ENCODE measurements at regions not wholly inside any gene's neighbourhood (a gene's known extent, or its start where the extent isn't known, plus 50 kb on each side); places are given as distances from the start of the nearest gene placed in this dataset.
"Not testable (repeated sequence)": the region's sequence is repeated elsewhere in the genome, so short reads cannot be mapped to it uniquely, and the experiment has no call there.

DNA sequence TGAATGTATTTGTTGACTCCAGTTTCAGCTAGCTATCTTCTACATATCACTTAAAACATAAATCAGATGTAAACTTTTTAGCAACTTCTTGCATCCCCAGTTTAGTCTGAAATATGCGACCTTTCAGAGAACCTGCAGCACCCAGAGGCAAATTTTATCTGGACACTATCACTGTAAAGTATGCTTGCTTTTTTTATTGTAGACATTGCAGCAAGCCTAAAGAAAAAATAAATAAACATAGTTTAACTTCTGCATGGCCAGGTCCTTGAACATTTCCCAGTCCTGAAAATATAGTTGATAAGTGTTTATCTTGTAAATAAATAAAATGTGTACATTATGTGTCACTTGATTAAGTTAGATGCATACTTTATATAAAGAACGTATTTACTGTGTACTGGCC is 1829.4 kb downstream of the PCDH9 start:
- no peak for DNase-seq (ENCODE audit: low read depth, low spot score)

DNA sequence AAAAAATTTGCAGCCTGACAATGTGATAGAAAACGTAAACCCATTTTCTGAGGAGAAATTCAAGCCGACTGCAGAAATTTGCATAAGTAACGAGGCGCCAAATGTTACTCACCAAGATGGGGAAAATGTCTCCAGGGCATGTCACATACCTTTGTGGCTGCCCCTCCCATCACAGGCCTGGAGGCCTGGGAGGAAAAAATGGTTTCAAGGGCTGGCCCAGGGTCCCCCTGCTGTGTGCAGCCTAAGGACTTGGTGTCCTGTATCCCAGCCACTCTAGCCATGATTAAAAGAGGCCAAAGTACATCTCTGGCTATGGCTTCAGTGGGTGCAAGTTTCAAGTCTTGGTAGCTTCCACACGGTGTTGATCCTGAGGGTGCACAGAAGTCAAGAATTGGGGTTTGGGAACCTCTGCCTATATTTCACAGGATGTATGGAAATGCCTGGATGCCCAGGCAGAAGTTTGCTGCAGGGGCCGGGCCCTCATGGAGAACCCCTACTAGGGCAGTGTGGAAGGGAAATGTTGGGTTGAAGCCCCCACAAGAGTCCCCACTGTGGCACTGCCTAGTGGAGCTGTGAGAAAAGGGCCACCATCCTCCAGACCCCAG is 1842.3 kb downstream of the PCDH9 start:
- no peak for DNase-seq (ENCODE audit: low read depth, low spot score)

DNA sequence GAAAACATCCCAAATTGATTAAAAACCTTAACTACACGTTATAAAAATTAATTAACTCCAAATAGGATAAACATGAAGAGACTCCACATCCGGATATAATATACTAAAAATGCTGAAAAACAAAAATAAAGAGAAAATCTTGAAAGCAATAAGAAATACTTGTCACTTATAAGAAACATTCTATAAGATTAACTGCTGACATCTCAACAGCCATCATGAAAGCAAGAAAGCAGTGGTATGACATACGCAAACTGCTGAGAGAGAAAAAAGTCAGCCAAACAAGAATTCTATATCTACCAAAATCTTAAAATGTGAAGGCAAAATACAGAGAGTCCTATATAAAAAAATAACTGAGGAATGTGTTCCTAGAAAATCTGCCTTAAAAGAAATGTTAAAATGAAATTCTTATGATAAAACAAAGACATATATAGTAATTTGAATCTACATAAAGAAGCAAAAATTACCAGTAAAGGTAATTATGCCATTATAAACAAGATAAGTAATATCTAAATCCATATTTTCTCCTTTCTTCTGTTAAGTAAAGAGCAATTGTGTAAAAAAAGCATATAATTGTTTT is 1851.1 kb downstream of the PCDH9 start:
- DNase-seq (ENCODE audit: low read depth, low spot score), result no peak

DNA sequence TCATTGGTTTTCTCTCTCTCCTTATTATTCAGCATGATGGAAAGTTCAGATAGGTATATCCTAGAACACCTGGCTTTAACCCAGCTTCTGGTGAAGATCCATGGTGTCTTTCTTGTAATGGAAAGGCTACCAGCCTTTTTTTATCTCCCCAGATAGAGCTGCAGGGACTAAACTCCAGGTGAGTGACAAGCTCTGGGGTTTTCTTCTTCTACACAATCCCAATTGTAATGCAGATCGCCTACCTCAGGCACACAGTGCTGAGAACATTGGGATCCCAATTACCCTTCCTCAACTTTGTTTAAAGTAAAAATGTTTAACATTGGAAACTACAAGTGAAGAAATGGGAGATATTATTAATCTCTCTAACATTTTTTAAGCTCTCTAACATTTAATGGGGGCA is 1851.7 kb downstream of the PCDH9 start:
- DNase-seq (ENCODE audit: low read depth, low spot score), result no peak

DNA sequence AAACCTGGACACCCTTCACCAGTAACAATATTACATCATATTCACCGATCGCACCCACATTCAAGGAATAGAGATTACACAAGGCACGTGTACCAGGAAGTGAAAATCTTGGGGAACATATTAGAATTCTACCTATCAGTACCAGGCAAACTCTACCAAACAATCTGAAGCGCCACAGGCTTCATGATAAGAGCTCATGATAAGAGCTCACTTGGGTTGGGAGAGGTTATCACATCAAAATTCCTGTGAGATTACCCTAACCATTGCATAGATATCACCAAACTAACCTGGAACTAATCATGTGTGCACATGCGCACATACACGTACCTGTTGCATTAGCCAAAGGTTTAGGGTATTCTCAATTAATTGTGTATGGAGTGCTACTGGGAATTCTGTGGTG is 1861.3 kb downstream of the PCDH9 start:
- DNase-seq (ENCODE audit: low read depth, low spot score), result no peak

DNA sequence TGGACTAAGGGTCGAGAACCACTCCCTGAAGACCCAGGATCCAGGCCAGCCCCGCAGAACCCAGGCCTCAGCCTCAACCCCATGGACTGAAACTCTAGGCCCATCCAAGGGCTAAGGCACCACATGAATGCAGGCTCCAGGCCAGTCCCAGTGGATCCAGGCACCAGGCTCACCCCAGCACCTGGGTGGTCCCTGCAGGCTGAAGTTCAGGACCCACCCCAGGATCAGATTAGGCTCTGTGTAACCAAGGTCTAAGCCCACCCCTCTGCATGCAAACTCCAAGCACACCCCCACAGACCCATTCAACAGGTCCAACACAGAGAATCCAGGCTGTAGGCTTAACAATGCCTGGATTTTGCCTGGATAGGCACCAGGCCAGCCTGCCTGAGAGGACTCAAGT is 1876.2 kb downstream of the PCDH9 start:
- no peak for DNase-seq (ENCODE audit: low read depth, low spot score)

DNA sequence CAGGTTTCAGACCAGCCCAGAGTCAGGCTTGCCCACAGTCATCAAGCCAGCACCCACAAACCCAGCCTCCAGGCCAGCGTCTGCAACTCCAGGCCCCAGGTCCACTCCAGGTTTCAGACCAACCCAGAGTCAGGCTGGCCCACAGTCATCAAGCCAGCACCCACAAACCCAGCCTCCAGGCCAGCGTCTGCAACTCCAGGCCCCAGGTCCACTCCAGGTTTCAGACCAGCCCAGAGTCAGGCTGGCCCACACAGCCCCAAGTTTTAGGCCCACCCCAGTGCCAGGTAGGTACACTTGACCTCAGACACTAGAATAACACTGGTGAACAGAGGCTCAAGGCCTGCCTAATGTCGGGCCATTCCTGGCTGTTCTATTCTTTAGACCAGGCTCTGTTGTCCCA is 1877.0 kb downstream of the PCDH9 start:
- DNase-seq (ENCODE audit: low read depth, low spot score), result not testable (repeated sequence)

DNA sequence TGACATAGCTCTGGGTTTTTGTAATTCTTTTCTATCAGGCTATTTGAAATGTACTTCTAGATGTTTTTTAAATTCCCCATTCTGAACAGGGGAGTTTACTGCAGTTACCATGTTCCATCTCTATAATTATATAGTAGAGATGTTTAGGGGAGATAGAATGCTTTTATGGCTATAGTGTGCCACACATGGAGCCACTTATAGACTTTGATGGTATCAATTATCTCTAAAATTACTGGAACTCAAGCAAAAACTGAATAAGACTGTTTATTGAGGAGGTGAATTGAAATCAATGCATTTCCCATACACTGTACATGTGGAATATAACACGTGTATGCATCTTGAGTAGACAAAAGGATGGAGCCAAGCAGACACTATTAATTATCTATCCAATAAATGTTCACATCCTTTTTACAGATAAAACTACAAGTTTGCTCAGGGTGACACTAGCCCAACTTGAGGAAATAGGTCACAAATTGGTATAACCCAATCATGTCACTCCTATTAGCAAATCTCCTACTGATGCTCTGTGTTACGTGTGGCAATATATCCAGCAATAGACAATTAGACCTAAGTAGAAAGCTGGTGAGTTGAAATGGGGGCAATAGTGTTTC is 1882.6 kb downstream of the PCDH9 start:
- no peak for DNase-seq (ENCODE audit: low read depth, low spot score)

DNA sequence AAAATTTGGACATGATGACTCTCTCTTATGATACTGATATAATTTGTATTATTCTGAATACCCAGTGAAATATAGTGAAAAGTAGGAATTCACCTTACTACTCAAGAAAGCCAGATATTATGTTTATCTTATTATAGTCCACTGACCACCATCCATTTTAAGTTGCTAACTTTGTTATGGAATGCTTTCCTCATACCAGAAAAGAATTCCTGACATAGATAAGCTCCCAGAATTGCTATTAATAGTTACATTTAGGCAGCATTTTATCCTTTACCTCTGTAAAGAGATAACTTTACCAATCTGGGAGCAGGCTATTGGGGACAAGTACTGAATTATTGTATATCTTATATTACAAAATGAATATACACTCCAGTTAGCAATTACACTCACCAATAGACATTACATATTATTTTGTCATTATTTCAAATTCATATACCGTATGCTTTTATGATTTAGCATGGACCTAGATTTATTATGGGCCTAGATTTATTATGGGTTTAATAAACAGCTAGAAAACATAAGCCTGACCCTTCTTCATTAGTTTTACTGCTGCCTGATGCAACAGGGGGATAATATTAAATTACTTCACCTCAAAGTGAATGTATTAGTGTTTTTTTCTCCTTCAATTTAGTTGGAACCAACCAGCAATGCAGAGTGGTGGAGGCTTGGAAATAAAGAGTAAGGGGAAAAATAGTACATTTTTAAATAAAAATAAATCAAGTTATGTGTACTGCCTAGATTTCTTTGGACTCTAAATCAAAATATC is 1886.1 kb downstream of the PCDH9 start:
- no peak for DNase-seq (ENCODE audit: low read depth, low spot score)

DNA sequence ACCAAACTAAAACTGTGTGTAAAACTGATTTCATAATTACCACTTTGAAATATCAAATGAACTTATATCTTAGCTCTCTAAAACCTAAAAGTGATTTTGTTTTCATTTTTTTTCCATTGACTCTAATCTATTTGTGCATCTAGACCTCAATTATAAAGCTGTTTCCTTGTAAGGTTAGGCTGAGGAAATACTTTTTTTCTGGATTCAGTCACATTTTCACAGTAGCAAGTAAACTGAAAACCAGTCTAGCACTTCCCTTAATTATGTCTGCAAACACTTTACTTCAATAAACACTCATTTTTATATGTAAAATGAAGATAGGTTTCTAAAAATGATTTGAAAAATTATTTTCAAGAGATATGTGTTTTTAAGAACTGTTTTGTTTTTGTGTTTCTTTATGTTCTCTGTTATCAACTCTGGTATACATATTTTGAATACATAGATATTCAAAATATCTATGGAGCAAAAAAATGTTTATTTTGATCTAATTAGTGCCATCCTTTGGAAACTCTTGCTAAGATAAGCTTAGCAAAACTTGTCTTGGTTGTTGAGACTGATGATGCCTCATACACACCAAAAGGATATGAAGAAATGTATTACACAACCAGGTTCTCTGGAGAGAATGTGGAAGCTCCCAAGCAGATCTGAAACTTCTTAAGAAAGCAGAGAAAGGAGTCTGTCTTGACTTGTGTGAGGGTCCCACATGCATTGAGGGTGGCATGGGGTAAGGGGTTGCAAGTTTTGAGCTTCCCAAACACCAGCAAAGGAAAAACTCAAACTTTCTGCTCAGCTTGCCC is 1887.4 kb downstream of the PCDH9 start:
- DNase-seq (ENCODE audit: low read depth, low spot score), result no peak

DNA sequence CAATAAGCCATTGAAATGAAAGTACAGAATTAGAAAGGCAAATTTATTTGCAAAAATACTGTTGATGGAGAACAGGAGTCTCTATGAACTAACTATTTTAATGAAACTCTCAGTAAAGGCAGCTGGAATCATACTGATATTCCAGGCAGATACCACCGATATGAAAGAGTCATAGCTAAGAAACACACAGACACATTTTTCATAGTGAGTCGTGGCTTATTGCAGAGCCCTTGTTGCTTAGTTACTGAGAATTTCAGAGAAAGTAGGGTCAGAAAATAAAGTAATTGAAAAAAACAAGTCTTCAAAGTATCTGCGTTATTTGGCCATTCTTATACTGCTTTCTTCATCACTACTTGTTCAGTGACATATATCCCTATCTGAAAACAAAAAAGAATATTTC is 1890.9 kb downstream of the PCDH9 start:
- DNase-seq (ENCODE audit: low read depth, low spot score), result no peak

DNA sequence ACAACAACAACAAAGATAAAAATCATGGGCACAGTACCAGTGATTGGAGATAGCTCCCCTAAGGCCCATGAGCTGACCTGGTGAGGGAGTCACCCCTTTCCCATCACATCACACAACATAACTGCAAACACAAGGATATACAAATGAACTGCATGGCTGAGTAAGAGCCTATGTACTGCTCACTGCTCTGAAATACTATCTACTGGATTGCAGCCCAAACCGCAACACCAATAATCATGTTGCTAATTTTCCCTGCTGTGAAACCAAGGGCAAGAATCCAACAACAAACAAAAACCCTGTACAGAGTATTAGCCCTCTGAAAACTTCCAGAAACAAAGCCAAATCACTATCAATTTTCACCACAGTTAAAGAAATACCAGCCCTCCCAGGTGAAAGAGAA is 1893.2 kb downstream of the PCDH9 start:
- DNase-seq (ENCODE audit: low read depth, low spot score), result peak; percentile 78

DNA sequence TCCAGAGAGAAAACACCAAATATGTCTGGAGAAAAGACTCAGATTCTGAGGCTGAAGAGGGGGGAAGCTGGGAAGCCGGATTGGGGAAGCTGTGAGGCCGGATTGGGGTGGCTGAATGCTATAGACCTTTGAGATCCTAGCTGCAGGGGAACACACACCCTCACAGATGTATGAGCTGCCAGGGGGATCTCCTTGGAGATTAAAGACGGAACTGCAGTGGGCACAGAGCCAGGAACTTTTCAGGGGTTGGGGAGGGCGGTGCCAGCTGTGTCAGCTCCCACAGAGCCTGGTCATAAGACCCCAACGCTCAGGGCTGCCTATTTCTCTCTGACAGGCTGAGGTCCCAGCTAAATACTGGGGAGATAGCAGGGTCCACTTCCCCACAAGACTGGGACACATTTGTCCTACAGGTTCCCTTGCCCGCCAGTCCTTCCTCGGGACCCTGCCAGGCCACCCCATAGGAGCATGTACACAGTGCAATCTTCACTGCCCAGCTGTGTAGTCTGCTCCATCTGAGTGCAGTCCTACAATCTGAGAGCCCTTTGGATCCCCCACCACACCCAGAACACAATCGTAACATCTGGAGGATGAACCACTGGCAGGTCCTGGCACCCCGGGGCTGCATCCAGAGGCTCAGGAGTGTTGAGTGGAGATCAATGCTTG is 1893.9 kb downstream of the PCDH9 start:
- no peak for DNase-seq (ENCODE audit: low read depth, low spot score)

DNA sequence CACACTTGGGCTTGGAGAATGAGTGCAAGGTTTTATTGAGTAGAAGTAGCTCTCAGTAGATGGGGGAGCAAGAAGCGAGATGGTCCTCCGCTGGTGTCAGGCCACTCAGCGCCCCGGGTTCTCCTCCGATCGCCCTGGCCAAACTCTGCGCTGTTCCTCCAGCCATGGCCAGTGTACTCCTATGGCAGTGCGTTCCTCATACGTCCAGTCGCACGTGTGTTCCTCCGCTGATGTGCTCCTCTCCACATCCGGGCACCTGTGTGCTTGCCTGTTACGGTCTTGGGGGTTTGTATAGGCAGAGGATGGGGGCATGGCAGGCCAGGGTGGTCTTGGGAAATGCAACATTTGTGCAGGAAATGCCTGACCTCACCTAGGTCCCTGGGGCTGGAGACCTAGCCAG is 1899.4 kb downstream of the PCDH9 start:
- DNase-seq (ENCODE audit: low read depth, low spot score), result no peak

DNA sequence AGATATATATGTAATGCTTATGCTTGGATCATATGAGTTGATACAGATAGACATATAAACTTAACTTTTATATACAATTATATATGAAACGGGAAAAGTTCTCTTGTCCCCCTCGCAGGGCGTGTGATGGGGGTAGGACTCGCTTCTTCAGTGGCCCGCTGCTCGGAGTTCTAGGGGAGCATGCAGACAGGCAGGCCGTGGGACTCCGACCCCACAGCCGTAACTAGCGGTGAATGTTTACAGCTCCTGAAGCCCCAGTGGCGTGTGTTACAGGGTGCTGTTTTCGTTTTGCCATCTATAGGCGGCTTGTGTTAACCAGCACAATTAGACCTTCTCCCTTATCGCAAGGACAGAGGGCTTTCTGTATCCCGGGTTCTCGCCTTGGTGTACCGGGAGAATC is 1899.8 kb downstream of the PCDH9 start:
- no peak for DNase-seq (ENCODE audit: low read depth, low spot score)

DNA sequence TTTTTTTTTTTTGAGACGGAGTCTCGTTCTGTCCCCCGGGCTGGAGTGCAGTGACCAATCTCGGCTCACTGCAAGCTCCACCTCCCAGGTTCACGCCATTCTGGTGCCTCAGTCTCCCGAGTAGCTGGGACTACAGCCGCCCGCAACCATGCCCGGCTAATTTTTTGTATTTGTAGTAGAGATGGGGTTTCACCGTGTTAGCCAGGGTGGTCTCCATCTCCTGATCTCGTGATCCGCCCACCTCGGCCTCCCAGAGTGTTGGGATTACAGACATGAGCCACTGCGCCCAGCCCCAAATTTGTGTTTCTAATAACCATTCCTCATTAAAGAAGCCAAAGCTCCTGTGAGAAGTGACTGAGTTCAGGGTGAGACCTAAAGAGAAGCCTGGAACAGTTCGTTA is 1906.9 kb downstream of the PCDH9 start:
- not testable (repeated sequence) for DNase-seq (ENCODE audit: low read depth, low spot score)

DNA sequence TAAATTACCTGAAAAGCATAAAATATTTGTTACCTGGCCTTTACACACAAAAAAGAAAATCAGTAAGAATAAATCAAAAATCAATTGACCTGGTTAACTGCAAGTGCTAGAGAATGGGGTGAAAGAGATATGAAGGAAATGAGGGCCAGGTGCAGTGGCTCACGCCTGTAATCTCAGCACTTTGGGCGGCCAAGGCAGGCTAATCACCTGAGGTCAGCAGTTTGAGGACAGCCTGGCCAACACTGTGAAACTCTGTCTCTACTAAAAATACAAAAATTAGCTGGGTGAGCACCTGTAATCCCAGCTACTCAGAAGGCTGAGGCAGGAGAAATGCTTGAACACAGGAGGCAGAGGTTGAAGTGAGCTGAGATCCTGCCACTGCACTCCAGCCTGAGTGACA is 1908.7 kb downstream of the PCDH9 start:
- DNase-seq (ENCODE audit: low read depth, low spot score), result not testable (repeated sequence)

DNA sequence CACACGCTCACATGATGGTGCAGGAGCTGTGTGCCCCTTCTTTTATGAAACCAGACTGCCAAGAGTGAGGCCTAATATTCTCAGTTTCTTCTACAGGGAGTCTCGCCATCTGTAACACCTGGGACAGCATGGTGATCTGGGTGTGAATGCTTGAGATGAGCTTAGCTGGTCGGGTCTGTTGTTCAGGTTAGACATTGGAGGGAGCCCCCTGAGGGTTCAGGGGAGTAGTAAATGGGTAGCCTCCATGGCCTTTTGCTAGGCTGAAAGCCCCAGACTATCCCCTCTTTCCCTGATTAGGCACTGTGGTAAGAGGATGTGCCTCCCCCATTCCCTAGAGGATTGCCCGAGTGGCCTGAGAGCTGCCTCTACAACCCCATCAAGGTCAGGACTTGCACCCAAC is 1916.1 kb downstream of the PCDH9 start:
- DNase-seq (ENCODE audit: low read depth, low spot score), result no peak

DNA sequence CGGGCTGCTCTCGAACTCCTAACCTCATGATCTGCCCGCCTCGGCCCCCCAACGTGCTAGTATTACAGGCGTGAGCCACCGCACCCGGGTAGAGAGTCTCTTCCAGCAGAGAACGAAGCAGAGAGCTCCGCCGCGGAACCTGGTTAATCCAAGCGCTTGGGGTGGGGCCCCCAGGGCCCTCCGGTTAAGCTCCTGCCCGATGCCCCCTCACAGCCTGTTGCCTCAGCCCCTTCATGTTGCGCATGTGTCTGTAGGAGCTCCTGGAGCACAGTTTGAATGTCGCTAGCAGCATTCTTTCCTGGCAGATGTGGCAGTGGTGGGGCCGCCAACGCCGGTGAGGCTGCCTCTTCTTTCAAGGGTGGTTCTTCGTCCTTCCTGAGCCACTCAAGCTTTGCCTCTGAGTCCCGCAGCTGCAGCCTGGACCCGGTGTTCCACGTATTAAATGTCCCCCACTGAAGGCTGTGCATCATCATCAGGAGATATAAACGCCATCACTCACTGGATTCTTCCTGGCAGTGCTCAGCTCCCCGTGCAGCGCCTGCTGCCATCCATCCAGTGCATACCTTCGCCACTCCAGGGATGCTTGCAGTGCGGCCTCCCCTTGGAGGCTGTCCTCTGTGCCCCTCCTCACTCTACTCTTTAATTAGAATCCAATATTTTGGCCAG is 1919.3 kb downstream of the PCDH9 start:
- no peak for DNase-seq (ENCODE audit: low read depth, low spot score)

DNA sequence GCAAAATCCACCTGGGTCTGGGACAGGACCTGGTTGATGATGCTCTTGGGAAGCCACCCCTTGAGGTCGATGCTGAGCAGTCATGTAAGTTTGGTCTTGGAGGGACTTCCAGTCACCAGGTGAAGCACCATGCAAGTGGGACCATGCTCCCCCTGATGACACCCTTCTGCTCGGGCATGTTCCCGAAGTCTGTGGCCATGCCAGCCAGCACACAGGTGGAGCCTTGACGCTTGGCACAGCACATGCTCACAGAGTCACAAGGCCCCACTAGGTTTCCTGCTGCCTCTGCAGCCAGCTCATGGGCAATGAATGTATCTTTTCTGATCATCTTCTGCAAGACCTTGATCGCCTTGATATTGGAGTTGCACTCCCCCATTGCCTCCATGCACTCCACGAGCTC is 1920.2 kb downstream of the PCDH9 start:
- no peak for DNase-seq (ENCODE audit: low read depth, low spot score)

DNA sequence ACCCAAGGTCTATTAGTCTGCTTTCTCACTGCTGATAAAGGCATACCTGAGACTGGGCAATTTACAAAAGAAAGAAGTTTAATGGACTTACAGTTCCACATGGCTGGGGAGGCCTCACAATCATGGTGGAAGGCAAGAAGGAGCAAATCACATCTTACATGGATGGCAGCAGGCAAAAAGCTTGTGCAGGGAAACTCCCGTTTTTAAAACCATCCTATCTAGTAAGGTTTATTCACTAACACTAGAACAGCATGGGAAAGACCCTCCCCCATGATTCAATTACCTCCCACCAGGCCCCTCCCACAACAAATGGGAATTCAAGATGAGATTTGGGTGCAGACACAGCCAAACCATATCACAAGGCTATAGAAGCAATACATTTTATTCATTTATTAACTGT is 1921.4 kb downstream of the PCDH9 start:
- not testable (repeated sequence) for DNase-seq (ENCODE audit: low read depth, low spot score)

Data from brain pericyte (primary cell).